ENCODE measurements at regions not wholly inside any gene's neighbourhood (a gene's known extent, or its start where the extent isn't known, plus 50 kb on each side); places are given as distances from the start of the nearest gene placed in this dataset.
"Not testable (repeated sequence)": the region's sequence is repeated elsewhere in the genome, so short reads cannot be mapped to it uniquely, and the experiment has no call there.

DNA sequence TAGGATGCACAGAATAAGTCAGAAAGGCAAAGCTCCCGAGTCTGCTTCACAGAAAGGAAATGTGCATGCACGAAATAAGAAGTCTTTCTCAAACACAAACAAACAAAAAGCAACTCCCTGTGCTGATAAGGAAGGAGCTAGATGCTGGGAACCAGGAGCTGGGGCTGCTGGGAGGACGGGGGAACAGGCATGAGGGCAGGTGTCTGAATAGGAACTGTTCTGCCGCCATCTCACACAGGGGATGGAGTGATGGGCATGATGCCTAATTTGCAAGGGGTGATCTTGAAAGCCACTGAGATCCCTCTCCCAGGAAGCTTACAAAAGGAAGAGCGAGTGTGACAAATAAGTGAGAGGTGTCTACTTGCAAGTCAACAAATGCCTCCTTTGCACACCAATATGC, 336.5 kb downstream of the BCL2L11 start:
- intact Hi-C loops (cut with DNase I); H3K4me1 ChIP-seq; DNase-seq; H3K27ac ChIP-seq; H3K36me3 ChIP-seq; H3K27me3 ChIP-seq; H3K4me3 ChIP-seq (replicated peaks in 1 of 3); H3K9me3 ChIP-seq: not testable (repeated sequence)
- WGBS, 2 donors: 89 to 100% methylated on average over 2 to 5 of the region's 5 CpGs

DNA sequence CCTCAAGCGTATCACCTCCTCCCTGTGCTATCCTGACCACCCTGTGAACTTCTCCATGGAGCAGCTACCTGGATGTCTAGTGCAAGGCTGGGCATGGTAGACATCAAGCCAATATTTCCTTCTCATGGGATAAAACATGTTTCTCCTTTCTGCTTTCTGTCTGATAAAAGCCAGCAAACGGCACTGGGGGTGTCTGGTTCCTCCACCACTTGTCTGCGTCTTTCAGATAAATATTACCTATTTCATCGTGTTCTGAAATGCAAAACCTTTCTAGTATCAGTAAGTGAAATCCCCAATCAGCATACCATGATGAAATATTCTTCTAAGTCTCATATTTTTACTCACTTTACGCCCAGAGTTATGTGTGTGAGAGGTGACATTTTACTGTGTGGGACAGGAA, 340.2 kb downstream of the BCL2L11 start:
- H3K4me1 ChIP-seq: peaks cover 0 to 12% of the 10 kb centered on the region in 2 donors
- H3K4me3 ChIP-seq (replicated peaks in 1 of 3); H3K9me3 ChIP-seq; H3K27ac ChIP-seq; H3K36me3 ChIP-seq; DNase-seq; intact Hi-C loops (cut with DNase I); H3K27me3 ChIP-seq: not testable (repeated sequence)
- 98 to 99% methylated on average over 4 to 5 of the region's 5 CpGs for WGBS, 2 donors

DNA sequence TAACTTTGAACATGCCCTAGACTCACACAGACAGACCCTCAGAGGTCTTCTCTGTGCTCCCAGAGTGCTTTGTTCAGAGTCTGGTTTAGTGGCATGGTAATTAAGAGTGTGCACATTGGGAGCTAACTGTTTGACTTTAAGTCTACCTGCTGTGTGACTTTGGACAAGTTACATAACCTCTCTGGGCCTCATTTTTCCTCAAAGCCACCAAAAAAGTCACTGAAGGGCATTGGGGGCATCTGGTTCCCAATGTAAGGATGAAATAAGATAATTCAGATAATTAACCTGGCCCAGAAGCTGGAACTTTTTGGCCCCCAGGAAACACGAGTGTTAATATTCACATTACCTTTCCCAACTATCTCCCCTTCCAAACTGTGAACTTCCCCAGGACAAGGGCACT, 341.1 kb downstream of the BCL2L11 start:
- H3K4me3 ChIP-seq (replicated peaks in 1 of 3); H3K27ac ChIP-seq; H3K9me3 ChIP-seq; intact Hi-C loops (cut with DNase I); H3K36me3 ChIP-seq; DNase-seq; H3K27me3 ChIP-seq: not testable (repeated sequence)
- 97 to 100% methylated on average over 1 of the region's 1 CpG for WGBS, 2 donors
- H3K4me1 ChIP-seq: peaks cover 0 to 12% of the 10 kb centered on the region in 2 donors

DNA sequence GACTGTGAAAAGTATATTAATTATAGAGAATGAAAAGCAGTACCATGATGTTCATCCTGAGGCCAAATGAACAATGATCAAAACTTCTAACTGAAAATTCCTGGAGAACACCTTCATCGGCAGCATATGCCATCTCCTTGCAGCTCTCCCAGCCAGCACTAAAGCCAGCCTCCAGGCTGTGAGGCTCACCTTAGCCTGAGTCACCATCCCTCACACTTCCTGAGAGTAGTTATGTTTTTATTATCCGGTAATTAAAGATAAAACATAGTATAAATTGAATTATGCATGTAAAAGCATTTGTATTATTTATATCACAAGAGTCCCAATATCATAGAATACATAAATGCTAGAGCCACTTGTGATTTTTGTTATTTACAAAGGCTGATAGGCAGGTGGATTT, 341.9 kb downstream of the BCL2L11 start:
- H3K27me3 ChIP-seq; H3K36me3 ChIP-seq; intact Hi-C loops (cut with DNase I); H3K9me3 ChIP-seq; H3K4me3 ChIP-seq (replicated peaks in 1 of 3); DNase-seq: not testable (repeated sequence)
- WGBS, 2 donors: 82 to 83% methylated on average over 2 of the region's 2 CpGs
- H3K4me1 ChIP-seq: peaks cover 5 to 15% of the 10 kb centered on the region in 2 donors
- peak overlapping the region in 1 of 3 donors; percentile 61 for H3K27ac ChIP-seq

DNA sequence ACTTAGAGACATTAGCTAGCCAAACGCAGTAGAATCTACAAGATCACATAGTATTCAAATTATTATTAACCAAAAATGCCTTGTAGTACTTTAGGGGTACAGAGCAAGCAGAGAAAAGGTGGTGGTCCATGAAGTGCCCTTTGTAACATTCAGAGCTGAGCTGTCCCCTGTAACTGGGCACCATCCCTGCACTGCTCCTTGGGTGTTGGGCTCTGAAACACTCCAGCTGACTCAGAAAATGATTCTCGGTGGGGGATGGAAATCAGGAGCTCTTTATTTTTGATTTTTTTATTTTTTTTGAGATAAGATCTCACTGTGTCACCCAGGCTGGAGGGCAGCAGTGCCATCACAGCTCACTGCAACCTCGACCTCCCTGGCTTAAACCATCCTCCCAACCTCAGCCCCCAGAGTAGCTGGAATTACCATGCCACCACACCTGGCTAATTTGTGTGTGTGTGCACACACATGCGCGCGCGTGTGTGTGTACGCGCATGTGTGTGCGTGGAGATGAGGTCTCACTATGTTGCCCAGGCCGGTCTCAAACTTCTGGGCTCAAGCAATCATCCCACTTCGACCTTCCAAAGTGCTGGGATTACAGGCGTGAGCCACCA, 342.6 kb downstream of the BCL2L11 start:
- H3K9me3 ChIP-seq; intact Hi-C loops (cut with DNase I); DNase-seq; H3K36me3 ChIP-seq; H3K4me3 ChIP-seq (replicated peaks in 1 of 3); H3K27me3 ChIP-seq: not testable (repeated sequence)
- WGBS, 2 donors: 85 to 91% methylated on average over 10 to 12 of the region's 13 CpGs
- Histone ChIP-seq H3K27ac (peak overlapping the region in 2 of 3 donors; percentile 61), H3K4me1 (peaks cover 5 to 15% of the 10 kb centered on the region in 2 donors)

DNA sequence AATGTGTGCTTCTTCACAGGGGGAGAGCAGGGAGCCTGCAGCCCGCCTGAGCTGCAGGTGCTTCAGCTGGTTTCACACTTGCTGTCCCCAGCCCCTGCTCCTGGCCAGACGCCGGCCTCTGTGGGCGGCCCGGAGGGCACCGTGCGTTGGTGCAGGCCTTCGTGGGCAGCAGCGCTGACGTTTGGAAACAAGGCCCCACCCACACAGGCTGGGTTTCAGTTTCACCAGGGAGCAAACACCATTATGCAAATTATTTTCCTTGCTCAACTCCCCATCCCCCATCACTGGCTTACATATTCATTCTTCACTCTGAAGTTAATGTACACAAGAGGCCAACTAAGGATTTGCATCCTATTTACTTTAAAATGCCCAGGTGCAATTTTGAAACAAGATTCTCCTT, 343.2 kb downstream of the BCL2L11 start:
- not testable (repeated sequence) for H3K4me3 ChIP-seq (replicated peaks in 1 of 3)
- H3K27ac ChIP-seq: peak overlapping the region in 1 of 3 donors; percentile 61

DNA sequence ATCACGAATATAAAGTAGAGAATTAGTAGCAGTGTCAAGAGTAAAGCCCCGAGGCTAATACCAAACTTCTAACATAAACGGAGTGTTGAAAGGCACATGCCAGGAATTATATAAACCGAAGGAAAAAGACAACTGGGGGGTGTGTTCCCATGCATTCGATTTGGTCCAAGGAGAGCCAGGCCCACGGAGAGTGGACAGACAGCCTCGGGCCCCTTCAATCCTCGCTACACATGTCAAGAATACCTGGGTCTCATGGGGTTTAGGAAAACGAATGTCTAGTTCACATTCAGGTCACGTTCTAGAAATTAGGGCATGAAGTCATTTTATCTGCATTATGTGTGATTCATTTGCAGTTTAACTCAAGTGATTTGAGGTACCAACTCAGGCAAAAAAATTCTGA, 343.7 kb downstream of the BCL2L11 start:
- intact Hi-C loops (cut with DNase I); H3K9me3 ChIP-seq; DNase-seq; H3K36me3 ChIP-seq; H3K4me3 ChIP-seq (replicated peaks in 1 of 3); H3K27me3 ChIP-seq: not testable (repeated sequence)
- peaks cover 5 to 15% of the 10 kb centered on the region in 2 donors for H3K4me1 ChIP-seq
- H3K27ac ChIP-seq: peak overlapping the region in 1 of 3 donors; percentile 43
- 60 to 63% methylated on average over 2 to 7 of the region's 10 CpGs for WGBS, 2 donors

More for the DNA sequence above, 343.2 kb downstream of the BCL2L11 start:
- peaks cover 5 to 15% of the 10 kb centered on the region in 2 donors for H3K4me1 ChIP-seq
- H3K27me3 ChIP-seq; intact Hi-C loops (cut with DNase I); H3K9me3 ChIP-seq; DNase-seq; H3K36me3 ChIP-seq: not testable (repeated sequence)
- no CpG with 5 or more reads among the region's 10 CpGs for WGBS, 2 donors

DNA sequence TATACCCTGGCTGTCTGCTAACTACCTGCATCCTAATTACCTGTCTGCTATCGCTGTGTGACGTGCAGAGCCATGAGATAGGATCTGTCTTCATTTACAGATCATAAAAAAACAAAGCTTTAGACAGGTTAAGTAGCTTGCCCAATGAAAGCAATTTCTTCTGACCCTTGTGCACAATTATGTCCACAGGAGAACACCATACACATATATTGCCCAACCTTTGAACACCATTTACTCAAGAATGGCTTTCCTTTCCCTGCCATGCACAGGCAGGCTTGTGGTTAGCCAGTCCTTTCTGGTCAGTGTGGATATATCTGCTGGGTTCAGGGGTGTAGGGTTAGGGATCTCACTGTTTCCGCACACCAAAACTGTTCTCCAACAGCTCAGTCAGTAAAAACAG, 344.8 kb downstream of the BCL2L11 start:
- WGBS, 2 donors: 100% methylated on average over 2 of the region's 3 CpGs
- H3K4me3 ChIP-seq (replicated peaks in 1 of 3); intact Hi-C loops (cut with DNase I): not testable (repeated sequence)

DNA sequence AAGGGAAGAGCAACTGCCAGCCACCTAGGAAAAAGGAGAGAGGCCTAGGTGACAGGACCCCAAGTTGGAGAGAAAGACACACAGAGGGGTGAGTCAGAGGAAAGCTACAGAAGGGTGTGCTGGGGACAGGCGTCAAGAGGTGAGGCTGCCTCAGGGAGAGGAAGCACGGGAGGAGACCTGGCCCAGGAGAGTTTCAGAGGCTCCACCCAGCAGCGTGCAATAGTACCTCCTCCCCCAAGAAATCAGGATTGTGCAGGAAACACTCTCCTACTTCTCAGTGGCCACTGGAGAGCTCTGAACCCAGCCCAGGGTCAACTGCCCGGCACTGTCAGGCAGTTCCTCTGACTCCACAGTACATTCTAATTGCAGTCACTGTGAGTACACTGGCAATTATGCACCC, 346.0 kb downstream of the BCL2L11 start:
- Histone ChIP-seq H3K27ac (peak overlapping the region in 1 of 3 donors; percentile 30), H3K4me1 (peaks cover 5 to 15% of the 10 kb centered on the region in 2 donors)
- H3K36me3 ChIP-seq; intact Hi-C loops (cut with DNase I); H3K9me3 ChIP-seq; H3K4me3 ChIP-seq (replicated peaks in 1 of 3); H3K27me3 ChIP-seq: not testable (repeated sequence)
- peak; percentile 67 to 72 for DNase-seq
- WGBS, 2 donors: 16 to 19% methylated on average over 4 of the region's 4 CpGs

More for the DNA sequence above, 344.8 kb downstream of the BCL2L11 start:
- not testable (repeated sequence) for H3K27ac ChIP-seq, H3K36me3 ChIP-seq, DNase-seq, H3K9me3 ChIP-seq, H3K27me3 ChIP-seq
- peaks cover 5 to 15% of the 10 kb centered on the region in 2 donors for H3K4me1 ChIP-seq

DNA sequence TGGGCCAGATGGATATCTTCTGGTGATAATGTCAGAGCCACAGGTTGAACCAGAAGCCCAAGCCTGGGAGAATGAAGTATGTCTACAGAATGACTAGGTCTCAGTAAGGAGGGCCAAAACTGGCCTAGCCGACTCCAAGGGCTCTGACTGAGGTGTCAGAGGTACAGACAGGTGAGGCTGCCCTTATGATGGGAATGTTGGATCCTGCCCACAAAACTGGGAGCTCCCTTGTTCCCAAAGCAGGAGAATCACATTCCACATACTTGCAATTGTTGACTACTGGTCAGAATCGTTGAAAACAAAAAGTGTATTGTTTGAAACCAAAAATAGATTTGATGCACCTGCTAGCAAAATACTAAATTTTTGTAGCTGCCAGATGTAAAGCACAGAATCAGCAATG, 350.2 kb downstream of the BCL2L11 start:
- intact Hi-C loops (cut with DNase I); H3K9me3 ChIP-seq; DNase-seq; H3K4me1 ChIP-seq; H3K27me3 ChIP-seq; H3K36me3 ChIP-seq; H3K27ac ChIP-seq; H3K4me3 ChIP-seq (replicated peaks in 1 of 3): not testable (repeated sequence)
- WGBS, 2 donors: 30 to 83% methylated on average over 1 to 2 of the region's 2 CpGs

DNA sequence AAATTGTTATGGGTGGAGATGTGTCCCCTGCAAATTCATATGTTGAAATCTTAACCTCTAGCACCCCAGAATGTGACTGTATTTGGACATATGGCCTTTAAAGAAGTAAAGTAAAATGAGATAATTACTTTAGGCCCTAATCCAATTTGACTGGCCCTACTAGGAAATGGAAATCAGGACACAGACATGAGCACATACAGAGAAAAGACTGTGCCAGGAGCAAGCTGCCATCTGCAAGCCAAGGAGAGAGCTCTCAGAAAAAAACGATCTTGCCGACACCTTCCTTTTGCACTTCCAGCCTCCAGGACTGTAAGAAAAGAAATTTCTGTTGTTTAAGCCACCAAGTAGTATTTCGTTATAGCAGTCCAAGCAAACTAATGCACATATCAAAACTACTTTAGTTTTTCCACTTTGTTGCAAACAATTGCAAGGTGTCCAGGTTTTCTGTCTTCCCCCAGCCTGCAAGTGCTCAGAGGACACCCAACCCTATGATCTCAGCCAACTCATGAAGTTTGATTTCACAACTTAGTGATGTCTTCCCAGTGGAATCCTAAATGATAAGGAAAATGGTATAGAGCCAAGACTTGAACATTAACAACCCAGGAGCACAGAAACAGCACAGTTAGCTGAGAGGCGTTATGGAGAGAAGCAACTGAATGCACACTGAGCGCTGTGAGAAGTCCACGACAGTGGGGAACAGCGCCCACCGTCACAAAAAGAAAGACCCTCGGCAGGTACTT, 351.2 kb downstream of the BCL2L11 start:
- H3K4me3 ChIP-seq (replicated peaks in 1 of 3); H3K36me3 ChIP-seq; H3K9me3 ChIP-seq; H3K27ac ChIP-seq; H3K4me1 ChIP-seq; intact Hi-C loops (cut with DNase I); H3K27me3 ChIP-seq; DNase-seq: not testable (repeated sequence)
- 74 to 84% methylated on average over 3 of the region's 9 CpGs for WGBS, 2 donors

DNA sequence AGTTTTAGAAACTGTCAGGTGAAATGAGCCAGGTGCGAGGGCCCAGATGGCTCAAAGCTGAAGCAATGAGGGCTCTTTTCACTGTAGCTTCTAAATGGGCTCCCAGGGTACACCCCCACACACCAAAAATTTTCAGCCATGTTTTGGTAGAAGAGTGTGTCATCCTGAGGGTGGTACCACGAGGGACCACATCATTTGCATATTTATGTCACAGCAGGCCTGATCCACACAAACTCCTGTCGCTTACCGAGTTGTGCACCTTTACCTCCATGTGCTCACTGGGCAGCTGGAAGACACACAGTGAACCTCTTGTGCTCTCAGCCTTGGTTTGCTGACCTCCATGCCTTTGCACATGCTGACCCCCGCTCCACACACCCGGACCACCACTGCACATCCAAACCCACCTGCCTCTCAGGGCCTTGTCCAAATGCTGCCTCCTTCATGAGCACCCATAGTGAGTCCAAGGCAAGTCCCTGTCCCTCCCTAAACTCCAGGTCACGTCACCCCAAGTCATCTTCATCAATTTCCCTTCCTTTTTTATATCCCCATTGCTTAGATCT, 352.2 kb downstream of the BCL2L11 start:
- H3K27me3 ChIP-seq; H3K4me1 ChIP-seq; H3K9me3 ChIP-seq; H3K4me3 ChIP-seq (replicated peaks in 1 of 3); DNase-seq; H3K36me3 ChIP-seq; H3K27ac ChIP-seq; intact Hi-C loops (cut with DNase I): not testable (repeated sequence)
- WGBS, 2 donors: 86 to 91% methylated on average over 7 of the region's 7 CpGs

DNA sequence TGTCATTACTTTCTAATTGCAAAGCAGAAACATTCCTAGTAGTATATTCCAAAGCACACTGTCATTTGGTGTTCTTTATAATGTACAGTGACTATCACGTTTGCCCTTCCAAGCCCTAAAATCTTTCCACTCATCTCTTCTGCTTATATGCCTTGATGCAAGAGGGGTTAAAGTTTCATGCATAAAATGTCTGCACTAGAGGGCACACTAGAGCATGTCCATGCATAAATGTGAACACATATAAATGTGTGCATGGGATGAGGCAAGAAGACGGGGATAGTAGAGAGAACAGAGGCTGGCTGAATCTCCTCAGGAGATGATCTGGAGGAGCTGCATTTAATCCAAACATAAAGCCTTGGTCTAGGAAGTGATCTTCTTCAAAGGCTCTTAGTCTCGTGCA, 352.8 kb downstream of the BCL2L11 start:
- H3K4me3 ChIP-seq (replicated peaks in 1 of 3); intact Hi-C loops (cut with DNase I); H3K27ac ChIP-seq; H3K9me3 ChIP-seq; H3K4me1 ChIP-seq; H3K36me3 ChIP-seq; H3K27me3 ChIP-seq; DNase-seq: not testable (repeated sequence)
- WGBS, 2 donors: 73 to 77% methylated on average over 1 to 3 of the region's 3 CpGs

Data from thyroid gland (tissue), 4 donors.